GM19397 (cell line): ENCODE measurements at regions not wholly inside any gene's neighbourhood (a gene's known extent, or its start where the extent isn't known, plus 50 kb on each side); places are given as distances from the start of the nearest gene placed in this dataset.

Experiments used
- ATAC-seq: cut with Tn5 transposase; IDR thresholded peaks from one replicate; pipeline ENCODE4 v1.9.1; 2021; ENCODE audit warnings: mild to moderate bottlenecking, moderate library complexity; ENCODE audit not compliant: unreplicated experiment

DNA sequence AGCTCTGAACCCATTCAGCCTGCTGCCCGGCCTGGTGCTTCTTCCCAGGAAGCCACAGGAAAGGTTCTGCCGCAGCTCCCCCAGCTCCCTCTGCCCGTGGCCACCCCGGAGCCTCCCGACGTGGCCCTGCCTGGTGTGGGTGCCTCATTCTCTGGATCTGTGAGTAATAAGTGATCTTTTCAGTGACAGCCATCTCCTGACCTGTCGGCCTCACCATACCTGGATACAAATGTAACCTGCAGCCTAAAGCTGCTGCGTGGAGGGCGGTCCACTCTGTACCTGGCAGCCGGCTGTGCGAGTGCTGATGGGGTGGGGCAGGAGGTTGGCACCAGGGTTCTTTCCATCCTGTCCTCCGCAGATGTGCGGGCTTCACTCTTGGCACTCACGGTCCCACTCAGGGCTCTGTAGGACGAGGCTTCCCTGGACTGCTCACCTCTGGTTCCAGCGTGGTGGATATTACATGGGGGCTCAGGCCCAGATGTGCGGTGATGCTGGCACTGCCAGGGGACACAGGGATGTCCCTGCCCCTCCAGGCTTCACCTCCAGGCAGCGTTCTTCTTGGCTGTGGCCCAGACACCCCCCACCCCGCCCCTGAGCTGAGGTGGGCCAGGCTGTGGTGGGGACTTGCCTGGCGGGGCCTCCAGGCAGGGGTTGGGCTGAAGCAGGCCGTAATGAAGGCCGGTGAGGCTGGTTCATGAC, 748.5 kb downstream of the BRD1 start:
- no peak for ATAC-seq

DNA sequence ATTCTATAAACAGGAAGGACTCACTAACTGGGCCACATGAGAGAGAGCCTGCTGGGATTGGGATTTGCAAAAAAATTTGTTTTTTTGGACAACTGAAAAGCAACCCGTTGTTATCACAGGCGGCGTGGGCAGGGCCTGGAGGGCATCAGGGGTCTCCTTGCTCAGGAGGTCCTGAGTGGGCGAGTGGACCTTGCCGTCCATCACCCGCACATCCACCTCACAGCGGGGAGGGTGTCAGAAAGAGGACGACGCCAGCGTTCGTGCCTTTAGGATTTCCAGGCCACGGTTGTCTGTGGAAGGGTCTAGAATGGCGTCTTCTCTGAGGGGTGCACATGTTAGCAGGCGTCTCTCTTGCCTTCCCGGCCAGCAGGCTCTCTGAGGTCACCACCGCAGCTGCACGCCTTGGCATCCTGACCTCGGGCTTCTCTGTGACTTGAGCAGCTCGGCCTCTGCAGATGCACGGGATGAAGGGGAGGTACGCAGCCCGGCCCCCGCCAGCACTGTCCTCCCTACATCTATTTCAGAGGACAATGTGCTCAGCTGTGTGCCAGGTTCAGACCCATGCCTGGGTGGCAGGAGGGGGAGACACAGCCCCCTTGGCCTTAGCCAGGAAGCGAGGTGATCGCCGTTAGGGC, 749.5 kb downstream of the BRD1 start:
- ATAC-seq = no peak

DNA sequence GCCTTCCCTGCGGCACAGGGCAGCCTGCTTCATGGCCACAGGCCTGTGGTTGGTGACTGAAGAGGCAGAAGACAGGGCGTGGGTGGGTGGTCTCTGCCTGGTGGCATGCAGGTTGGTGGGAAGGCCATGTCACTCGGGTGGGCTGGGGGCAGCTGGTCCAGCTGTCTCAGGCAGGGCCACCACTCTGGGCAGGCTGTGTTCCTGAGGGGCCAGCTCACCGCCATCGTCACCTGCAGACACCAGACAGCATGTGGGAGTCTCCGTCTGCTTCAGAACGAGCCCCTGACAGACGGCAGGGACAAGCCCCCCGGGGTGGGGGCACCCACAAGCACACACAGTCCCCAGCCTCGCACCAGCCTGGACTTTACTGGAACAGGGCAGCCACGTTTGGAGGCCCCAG, 750.1 kb downstream of the BRD1 start:
- no peak for ATAC-seq

DNA sequence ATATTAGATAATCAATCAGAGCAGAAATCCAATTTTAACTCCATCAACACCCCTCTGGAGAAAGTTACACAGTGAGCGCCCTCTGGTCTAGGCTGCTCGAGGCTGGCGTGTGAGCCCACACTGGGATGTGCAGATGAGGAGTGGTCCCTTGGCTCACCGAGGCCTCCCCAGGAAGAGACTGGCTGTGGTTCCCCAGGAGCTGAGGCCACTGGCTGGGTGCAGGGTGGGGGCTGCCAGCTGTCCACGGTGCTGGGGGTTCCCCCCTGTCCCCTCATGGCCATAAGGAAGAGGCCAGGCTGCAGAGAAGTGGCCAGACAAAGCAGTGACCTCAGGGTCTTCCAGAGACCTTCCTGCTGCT, 750.7 kb downstream of the BRD1 start:
- no peak for ATAC-seq

DNA sequence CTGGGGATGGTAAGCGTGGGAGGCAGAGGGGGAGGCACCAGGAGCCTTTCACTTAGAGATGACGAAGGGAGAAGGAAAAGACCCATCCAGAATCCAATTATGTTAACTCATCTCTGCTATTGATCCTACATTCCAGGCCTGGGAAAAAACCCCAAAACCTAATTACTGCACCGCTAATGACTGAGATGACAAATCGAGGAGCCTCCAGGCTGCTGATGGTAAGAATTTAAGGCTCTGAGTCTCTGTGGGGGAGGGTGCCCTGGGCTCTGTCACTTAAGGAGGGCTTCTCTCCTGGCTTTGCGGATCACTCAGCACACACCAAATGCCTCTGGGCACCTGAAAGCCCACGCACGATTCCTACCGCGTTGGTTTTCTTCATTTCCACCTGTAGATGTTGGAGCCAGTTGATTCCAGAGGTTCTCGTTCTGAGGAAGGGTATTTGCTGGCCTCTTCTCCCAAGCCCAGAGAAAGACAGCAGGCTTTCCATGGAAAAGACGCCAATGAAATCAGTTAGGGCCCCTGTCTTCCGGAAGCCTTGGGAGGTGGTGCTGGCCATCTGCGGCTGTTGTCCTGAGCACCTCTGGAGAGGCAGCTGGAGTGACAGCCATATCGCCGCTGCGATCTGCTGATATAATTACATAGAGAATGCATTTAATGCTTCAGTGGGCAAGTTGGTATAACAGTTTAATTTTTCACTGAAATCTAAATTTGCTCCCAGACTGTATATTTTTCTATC, 751.2 kb downstream of the BRD1 start:
- ATAC-seq = no peak

DNA sequence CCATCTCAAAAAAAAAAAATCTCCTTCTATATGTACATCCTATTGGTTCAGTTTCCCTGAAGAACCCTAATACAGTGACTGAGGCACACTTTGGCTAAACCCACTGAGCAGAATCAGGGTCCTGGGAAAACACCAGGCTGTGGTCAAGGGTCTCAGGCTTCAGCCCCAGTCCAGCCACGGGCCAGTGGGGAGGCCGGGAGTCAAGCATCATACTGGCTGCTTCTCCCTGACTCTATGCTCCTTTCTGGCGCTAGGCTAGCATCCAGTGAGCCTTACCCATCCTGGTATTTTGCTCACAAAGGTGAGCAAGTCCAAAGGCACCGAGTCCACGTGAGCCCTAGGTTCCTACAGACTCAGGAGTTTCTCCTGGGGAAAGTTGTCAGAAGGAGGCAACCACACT, 752.5 kb downstream of the BRD1 start:
- no peak for ATAC-seq

DNA sequence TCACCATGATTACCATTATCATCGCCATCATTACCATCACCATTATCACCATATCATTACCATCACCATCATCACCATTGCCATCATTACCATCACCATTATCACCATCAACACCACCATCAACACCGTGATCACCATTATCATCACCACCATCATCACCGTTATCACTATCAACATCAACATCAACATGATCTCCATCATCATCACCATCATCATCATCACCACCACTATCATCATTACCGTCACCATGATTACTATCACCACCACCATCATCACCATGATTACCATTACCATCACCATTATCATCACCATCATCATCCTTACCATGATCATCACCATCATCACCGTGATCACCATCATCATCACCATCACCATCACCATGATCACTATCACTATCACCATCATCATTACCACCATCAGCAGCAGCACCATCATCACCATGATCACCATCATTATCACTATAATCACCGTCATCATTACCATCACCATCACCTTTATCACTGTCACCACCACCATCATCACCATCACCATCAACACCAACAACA, 753.7 kb downstream of the BRD1 start:
- ATAC-seq = no peak

DNA sequence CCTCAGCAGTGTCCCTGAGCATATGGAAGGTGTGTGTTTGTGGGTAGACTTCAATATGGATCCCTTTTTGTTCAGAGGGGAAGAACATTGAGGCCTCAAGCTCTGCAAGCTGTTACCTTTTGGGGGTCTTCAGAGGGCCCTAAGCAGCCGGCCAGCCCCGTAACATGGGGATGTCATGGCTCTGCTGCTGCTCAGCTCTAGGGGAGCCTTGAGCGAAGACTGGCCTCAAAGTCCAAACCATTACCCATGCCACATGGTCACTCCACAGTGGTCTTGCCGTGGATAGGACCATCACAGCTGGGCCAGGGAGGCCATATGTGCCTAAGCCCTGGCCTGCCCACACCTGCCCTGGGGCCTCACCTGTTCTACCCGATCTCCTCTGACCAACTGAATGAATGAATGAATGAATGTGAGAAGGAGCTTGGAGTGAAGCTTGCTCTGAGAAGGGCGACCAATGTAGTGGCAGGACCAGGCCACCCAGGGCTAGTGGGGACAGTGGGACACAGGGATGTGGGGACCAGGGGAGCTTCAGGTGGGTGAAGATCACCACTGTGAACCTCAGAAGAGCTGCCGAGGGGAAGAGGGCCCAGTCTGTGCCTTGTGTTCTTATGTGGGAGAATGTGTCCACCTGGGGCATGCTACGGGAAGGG, 754.6 kb downstream of the BRD1 start:
- ATAC-seq = no peak

DNA sequence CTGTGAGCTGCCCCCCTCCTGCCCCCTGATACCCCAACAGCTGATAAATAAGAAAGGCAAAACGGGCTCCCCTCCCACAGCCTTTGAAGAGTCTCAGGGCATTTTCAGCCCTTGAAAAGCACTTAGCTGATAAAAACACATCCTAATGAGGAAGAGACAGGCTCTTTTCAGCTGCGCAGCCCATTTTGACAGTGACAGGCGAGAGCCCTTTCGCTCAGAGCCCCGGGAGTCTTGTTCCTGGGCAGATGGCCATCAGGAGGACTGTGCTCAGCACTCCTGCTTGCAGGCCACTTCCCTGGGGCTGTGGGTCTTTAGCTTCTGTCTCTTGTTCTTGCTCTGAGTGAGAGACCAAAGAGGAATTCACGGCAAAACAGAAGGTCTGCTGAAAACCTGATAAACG, 757.2 kb downstream of the BRD1 start:
- no peak for ATAC-seq

DNA sequence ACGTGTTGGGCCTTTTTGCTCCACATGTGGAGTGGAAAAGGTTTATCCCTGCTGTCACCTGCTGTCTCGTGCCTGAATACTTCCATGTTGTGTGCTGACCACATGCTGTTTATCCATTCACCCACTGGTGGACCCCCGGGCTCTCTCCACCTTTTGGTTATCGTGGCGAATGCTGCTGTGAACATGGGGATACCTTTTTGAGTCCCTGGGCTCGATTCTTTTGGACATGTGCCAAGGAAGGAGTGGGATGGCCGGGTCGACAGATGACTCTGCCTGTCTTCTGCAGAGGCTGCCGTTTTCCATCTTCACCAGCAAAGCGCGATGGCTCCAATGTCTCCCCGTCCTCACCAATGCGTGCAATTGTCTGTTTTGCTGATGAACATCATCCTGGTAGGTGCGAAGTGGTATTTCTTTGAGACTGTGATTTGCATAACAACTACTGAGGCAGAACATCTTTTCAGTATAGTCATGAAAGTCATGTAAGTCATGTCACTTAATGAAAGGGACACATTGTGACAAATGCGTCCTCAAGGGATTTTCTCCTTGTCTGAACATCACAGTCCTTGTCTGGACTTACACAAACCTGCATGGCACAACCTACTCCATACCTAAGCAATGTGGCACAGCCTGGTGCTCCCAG, 758.7 kb downstream of the BRD1 start:
- no peak for ATAC-seq

DNA sequence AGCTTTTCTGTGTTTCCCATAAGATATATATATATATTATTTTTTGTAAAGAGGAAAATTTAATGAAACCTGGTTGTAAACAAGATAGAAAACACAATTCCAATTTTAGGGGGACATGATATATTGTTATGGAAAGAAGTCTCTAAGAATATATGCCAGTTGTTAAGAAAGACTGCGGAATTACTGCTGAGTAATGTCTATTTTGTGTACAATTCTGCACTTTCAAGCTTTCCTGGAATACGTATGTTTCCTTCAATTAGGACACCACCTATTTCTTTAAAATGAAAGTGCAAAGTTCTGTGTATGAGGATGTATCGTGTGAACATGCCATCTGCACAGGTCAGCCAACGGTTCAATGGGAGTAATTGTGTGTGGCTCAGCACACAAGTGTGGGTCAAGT, 760.2 kb downstream of the BRD1 start:
- no peak for ATAC-seq

DNA sequence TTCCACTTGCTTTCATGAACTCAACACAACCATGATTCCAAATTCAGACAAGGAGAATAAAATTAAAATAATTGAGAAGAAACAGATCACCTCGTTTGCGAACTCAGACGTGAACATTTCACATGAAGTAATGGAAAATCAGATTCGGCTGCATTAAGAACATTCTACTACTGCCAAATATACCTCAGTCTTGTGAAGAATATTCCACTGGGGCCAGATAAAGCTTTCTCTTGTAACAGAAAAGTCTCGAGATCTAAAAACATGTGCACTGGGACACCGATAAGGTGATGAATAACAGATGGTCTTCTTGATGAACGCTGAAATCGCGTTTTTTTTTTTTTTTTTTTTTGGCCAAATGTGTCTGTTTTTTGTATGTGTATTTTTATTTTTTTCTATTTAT, 761.1 kb downstream of the BRD1 start:
- ATAC-seq = no peak

DNA sequence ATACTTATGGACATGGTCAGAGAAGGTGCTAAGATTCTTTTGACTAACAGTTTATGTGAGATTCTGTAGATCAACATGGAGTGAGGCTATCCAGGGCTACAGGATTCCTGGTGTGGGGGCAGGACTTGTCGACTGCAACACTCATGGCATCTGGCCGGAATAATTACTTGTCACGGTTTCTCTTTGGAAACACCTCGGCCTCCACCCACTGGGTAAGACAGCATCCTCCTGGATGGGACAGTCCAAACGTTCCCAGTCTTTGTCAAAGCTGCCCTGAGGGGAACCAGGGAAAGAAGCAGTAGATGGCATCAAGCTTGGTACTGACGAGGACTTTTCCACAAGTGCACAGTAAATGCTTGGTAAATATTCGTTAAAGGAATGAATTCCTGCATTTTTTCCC, 762.8 kb downstream of the BRD1 start:
- ATAC-seq = no peak

DNA sequence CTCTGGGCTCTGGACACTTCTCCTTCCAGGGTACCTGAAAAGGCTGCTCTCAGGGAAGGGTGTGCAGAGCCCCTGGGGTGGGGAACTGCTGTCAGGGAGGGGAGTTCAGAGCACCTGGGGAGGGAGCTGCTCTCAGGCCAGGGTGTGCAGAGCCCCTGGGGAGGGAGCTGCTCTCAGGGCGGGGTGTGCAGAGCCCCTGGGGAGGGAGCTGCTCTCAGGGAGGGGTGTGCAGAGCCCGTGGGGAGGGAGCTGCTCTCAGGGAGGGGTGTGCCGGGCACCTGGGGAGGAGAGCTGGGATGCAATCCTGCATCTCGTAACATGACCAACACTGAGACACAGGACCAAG, 764.2 kb downstream of the BRD1 start:
- no peak for ATAC-seq

DNA sequence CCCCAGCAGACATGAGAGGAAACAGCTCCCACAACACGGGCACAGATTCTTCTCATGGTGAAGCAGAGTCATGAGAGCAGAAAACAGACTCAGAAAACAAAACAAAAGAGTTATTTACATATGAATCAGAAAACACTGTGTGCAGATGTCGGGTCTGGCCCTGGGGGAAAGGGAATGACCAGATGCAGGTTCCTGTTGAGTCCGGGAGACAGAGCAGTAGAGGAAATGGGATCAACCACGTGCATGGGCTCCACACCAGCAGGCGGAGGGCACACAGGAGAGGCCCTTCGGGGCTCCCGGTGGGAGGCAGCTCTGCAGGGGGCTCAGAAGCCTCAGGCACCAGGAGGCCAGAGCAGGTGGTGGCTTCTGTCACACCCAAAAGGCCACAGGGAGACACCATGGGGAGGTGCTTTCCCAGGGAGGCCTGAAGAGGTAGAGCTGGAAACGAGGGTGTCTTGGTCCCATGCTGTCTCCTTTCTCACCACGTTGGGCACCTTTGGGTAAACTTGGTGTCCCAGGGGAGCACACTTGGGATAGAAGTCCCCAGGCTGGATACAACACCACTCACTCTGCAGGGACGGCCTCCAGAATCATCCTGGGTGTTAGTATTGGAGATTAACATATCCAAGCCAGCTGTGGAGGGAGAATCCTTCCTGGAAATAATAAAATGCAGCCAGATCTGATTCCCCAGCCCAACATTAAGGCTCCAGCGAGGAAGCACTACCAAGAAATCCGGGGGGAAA, 764.7 kb downstream of the BRD1 start:
- no peak for ATAC-seq

DNA sequence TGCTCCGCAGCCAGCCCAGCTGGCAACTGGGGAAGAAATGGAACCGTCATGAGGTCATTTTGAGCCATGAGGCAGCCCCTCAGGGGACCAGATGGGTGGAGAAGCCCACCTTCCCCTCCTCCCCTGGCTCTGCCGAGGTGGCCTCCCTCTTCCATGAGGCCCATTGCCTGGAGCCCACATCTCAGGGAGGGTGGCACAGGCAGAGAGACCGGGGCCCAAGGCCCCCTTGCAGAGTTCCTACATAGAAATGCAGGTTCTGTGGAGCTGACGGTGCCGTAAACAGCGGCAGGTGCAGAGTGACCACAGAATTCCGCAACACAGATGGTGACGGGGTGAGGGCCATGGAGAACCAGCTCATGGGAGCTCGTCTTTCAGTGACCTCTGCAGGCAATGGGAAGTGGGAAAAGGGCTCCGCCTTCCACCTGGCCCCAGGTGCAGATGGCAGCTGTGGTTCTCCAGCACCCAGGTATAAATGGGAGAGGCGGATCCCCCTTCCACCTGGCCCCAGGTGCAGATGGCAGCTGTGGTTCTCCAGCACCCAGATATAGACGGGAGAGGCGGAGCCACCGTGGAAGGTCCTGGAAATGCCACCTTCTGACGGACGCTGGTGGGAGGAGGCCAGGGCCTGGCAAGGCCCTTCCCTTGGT, 765.4 kb downstream of the BRD1 start:
- no peak for ATAC-seq

DNA sequence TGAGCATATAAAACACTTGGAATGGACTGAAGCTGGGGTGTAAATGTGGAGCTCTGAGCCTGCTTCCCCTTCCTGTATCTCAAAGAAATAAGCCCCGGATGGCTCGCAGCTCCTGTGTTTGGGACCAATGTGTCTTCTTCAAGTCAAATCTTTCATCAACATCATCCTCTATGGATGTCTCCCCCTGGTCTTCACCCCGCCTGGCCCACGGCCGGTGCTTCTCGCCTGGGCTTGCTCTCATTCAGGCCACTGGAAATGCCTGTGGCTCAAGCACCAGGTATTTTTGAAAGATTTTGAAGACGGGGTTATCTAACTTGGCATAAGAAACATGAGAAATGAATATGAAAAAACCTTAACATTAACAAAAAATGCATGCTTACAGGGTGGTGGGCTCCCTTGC, 769.8 kb downstream of the BRD1 start:
- no peak for ATAC-seq

DNA sequence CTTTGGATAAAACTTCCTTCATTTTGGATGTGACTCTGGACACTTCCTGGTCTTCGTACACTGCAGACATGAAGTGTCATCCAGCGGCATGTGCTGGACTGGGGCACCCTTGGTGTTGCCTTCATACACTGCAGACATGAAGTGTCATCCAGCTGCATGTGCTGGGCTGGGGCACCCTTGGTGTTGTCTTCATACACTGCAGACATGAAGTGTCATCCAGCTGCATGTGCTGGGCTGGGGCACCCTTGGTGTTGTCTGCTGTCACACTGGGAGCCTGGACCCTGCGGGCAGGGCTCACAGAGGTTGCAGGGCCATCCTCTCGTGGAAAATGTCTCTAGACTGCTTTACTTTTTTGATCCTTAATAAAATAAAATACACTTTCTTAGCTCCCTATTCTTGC, 771.4 kb downstream of the BRD1 start:
- no peak for ATAC-seq

DNA sequence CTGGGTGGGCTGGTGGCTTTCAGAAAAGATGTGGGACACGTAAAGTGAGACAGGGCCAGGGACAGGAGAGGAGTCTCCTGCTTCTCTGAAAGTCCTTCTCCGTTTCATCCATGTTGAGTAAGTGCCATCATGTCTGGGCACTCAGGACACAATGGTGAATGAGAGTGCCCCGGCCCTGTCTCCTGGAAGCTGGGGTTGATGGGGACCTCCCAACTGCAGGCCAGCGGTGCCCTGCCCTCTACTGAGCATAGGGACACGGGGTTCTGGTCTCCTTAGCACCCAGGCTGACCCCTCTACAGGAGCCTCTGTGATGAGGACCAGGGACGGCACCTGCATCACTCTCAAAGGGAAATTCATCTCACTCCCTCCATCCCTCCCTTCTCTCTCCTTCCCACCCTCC, 772.3 kb downstream of the BRD1 start:
- no peak for ATAC-seq

DNA sequence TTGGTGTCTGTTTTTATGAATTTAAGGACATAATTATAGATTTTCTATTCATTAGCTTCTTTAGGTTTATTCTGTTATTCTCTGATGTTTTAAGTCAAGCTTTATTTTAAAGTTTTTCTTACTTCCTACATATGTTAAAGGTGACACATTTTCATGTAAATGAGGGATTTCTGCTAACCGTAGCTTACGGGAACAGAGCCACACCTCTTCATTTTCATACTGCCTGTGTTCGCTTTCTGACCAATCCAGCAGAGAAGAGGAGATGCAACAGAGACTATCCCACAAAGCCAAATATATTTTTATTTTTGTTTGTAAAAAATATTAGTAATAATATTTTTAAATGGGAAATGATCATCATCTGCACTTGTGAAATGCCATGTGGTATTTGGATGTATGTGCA, 774.1 kb downstream of the BRD1 start:
- ATAC-seq = no peak
